Progenitor cell of endocrine pancreas (in vitro differentiated cells): ENCODE measurements at regions not wholly inside any gene's neighbourhood (a gene's known extent, or its start where the extent isn't known, plus 50 kb on each side); places are given as distances from the start of the nearest gene placed in this dataset.

Source experiments
- DNase-seq: peaks from one replicate; pipeline ENCODE4 v3.0.0; 2021; ENCODE audit warnings: low spot score; ENCODE audit not compliant: unreplicated experiment
- H3K27ac Mint-ChIP-seq: 2 replicates; pipeline ENCODE4 v1.8.0; 2021; ENCODE audit warnings: mild to moderate bottlenecking, moderate library complexity, mixed read lengths
- H3K27me3 Mint-ChIP-seq: 2 replicates; pipeline ENCODE4 v1.8.0; 2021; ENCODE audit warnings: mixed read lengths
- H3K36me3 Mint-ChIP-seq: 2 replicates; pipeline ENCODE4 v1.8.0; 2022; ENCODE audit warnings: mixed read lengths; ENCODE audit not compliant: insufficient read depth
- H3K4me1 Mint-ChIP-seq: 2 replicates; pipeline ENCODE4 v1.8.0; 2021; ENCODE audit warnings: low read depth, mixed read lengths
- H3K4me3 Mint-ChIP-seq: 2 replicates; pipeline ENCODE4 v1.8.0; 2021; ENCODE audit warnings: low read depth, mild to moderate bottlenecking, moderate library complexity, mixed read lengths
- H3K9me3 Mint-ChIP-seq: 2 replicates; pipeline ENCODE4 v1.8.0; 2021; ENCODE audit warnings: low read depth, mixed read lengths
- TF ChIP-seq, protein P1 (sequence below): fragments of 200-600 bp; sonication (generic); IDR thresholded peaks from one replicate; pipeline ENCODE4 v1.5.0; 2021; ENCODE audit warnings: antibody characterized with exemption, mild to moderate bottlenecking; ENCODE audit not compliant: unreplicated experiment

DNA sequence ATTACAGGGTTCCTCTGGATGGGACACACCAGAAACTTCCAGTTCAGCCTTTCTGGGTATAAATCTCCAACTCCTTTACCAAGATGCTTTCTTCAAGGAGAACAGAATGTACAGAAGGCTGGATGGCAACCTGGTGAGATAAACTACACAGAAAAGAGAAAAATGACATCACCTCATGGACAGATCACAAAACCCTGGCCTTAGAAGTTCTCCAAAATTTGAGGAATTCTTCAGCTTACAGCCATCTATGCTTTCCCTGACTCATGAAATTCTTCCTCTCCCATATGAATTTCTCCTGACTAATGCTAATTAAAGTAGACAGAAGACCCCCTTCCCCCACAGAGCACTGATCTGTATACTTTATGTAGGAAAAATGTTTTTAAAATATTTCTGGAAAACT lies 345.4 kb downstream of the STIM2 start:
- peak overlapping the region; percentile 62 for H3K27ac Mint-ChIP-seq
- H3K4me1 Mint-ChIP-seq: peaks cover 6% of the 10 kb centered on the region
- H3K9me3 Mint-ChIP-seq: peaks cover 4% of the 10 kb centered on the region
- H3K36me3 Mint-ChIP-seq: no peaks in the 10 kb centered on the region
- no peak overlapping the region for H3K4me3 Mint-ChIP-seq
- TF ChIP-seq, protein P1, sequence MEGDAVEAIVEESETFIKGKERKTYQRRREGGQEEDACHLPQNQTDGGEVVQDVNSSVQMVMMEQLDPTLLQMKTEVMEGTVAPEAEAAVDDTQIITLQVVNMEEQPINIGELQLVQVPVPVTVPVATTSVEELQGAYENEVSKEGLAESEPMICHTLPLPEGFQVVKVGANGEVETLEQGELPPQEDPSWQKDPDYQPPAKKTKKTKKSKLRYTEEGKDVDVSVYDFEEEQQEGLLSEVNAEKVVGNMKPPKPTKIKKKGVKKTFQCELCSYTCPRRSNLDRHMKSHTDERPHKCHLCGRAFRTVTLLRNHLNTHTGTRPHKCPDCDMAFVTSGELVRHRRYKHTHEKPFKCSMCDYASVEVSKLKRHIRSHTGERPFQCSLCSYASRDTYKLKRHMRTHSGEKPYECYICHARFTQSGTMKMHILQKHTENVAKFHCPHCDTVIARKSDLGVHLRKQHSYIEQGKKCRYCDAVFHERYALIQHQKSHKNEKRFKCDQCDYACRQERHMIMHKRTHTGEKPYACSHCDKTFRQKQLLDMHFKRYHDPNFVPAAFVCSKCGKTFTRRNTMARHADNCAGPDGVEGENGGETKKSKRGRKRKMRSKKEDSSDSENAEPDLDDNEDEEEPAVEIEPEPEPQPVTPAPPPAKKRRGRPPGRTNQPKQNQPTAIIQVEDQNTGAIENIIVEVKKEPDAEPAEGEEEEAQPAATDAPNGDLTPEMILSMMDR: no peak
- no peak for DNase-seq
- H3K27me3 Mint-ChIP-seq: no peaks in the 10 kb centered on the region

DNA sequence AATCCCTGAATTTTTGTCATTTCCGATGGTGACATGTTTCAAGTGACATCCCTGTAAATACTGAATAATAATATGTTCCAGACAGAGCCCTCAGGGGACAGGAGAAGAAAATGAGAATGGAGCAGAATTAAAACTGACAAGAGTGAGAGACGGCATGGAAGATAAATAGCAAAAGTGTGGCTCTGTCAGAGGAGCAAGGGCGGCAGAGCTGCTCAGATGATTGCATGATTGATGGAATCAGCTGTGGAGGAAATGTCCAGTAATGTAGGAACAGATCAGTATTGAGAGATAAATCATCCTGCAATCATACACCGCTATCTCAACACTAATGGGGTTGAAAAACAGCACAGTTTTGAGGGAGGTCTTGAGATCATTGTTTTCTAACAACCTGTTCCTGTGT lies 350.3 kb downstream of the STIM2 start:
- no peaks in the 10 kb centered on the region for H3K27me3 Mint-ChIP-seq
- DNase-seq: no peak
- peaks cover 3% of the 10 kb centered on the region for H3K4me1 Mint-ChIP-seq
- TF ChIP-seq, protein P1: no peak
- no peaks in the 10 kb centered on the region for H3K36me3 Mint-ChIP-seq
- no peak overlapping the region for H3K27ac Mint-ChIP-seq
- H3K9me3 Mint-ChIP-seq: no peaks in the 10 kb centered on the region
- no peak overlapping the region for H3K4me3 Mint-ChIP-seq

DNA sequence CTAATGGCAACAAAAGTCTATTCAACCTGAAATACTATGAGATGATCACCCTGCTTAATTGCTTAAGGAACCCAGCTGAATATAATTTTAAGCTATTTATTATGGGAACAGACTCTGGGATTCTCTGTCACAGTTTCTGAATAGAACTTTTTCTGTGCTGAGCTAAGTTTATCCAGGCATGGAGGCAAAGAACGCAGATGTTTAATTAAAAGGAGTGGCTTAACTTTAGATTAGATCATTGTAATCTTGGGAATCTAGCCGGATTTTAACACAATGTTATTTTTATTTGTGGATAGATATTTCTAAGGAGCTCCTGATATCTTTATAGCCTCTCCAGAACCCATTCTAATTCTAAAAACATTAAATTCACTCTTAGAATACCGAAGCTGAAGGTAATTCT lies 353.4 kb downstream of the STIM2 start:
- DNase-seq: no peak
- H3K27ac Mint-ChIP-seq: no peak overlapping the region
- H3K36me3 Mint-ChIP-seq: no peaks in the 10 kb centered on the region
- H3K9me3 Mint-ChIP-seq: no peaks in the 10 kb centered on the region
- H3K27me3 Mint-ChIP-seq: no peaks in the 10 kb centered on the region
- peaks cover 14% of the 10 kb centered on the region for H3K4me1 Mint-ChIP-seq
- no peak overlapping the region for H3K4me3 Mint-ChIP-seq
- TF ChIP-seq, protein P1: no peak

DNA sequence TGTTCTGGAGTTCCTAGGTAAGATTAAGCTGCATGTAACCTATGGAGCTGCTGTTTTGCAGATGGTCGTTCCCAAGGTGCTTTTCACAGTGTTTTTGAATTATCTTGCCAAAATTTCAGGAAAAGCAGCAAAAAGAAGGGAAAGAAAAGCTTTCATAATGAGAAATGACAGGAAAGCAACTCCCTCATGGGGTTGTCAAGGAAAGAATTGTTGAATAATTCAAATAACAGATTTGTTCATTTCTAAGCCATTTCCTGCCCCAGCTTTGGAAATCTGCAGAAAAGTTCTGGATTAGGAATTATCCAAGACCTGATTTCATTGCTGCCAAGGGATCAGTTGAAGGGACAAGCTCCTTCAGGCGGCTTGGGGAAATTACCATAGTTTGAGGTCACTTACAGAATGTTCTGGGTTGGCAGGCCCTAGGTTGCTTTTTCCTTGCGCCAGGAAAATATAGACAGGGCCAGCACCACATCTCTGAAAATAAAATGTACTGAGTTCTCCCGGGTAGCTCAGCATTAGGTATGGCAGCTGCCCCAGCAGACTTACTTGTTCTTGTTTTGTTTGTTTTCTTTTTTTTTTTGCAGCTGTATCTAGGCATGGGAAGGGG lies 354.7 kb downstream of the STIM2 start:
- no peaks in the 10 kb centered on the region for H3K27me3 Mint-ChIP-seq
- no peak overlapping the region for H3K4me3 Mint-ChIP-seq
- H3K4me1 Mint-ChIP-seq: peaks cover 14% of the 10 kb centered on the region
- TF ChIP-seq, protein P1: no peak
- H3K9me3 Mint-ChIP-seq: no peaks in the 10 kb centered on the region
- H3K36me3 Mint-ChIP-seq: no peaks in the 10 kb centered on the region
- no peak overlapping the region for H3K27ac Mint-ChIP-seq
- DNase-seq: no peak

DNA sequence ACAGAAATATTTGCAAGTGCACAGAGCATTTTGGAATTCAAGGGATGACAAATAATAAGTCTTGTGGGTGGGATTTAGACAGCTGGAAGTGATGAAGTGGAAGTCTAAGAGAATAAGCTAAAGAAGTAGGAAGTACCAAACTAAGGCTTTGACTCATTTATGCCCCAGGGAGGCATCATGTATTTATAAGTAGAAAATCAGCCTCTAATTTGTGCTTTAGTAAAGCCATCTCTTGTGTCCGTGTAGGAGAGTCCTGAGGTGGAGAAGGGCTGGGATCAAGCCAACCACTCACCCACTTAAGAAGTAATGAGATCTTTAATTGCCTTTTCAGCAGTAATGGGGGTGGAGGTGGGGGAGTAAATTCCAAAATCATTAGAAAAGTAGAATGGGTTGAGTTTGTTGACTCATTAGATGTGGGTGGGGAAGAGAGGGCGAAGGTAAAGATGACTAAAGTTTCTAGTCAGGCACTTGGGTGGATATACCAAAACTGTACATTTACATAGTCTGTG lies 356.7 kb downstream of the STIM2 start:
- Mint-ChIP-seq H3K9me3 (no peaks in the 10 kb centered on the region), H3K4me3 (no peak overlapping the region), H3K27ac (no peak overlapping the region), H3K4me1 (peaks cover 11% of the 10 kb centered on the region), H3K36me3 (no peaks in the 10 kb centered on the region), H3K27me3 (no peaks in the 10 kb centered on the region)
- TF ChIP-seq, protein P1: no peak
- DNase-seq: no peak
